ENCODE measurements at regions not wholly inside any gene's neighbourhood (a gene's known extent, or its start where the extent isn't known, plus 50 kb on each side); places are given as distances from the start of the nearest gene placed in this dataset.

GRCh38 chr2:238703053-238703415 lies 144.9 kb upstream of the TWIST2 start:
- no peak for DNase-seq

- DNase-seq, result no peak
Measured at GRCh38 chr2:238703436-238703835, 144.4 kb upstream of the TWIST2 start.

GRCh38 chr2:238704471-238705225 lies 143.2 kb upstream of the TWIST2 start:
- no peak for DNase-seq

GRCh38 chr2:238706163-238706562 lies 141.7 kb upstream of the TWIST2 start:
- no peak for DNase-seq

- no peak for DNase-seq
Measured at GRCh38 chr2:238706673-238707072, 141.2 kb upstream of the TWIST2 start.

- DNase-seq, result no peak
Measured at GRCh38 chr2:238709325-238710025, 138.4 kb upstream of the TWIST2 start.

- DNase-seq, result no peak
Measured at GRCh38 chr2:238710032-238710735, 137.7 kb upstream of the TWIST2 start.

GRCh38 chr2:238710787-238711186 lies 137.1 kb upstream of the TWIST2 start:
- DNase-seq, result no peak

- DNase-seq, result no peak
Measured at GRCh38 chr2:238711346-238711745, 136.5 kb upstream of the TWIST2 start.

- no peak for DNase-seq
Measured at GRCh38 chr2:238712011-238712410, 135.9 kb upstream of the TWIST2 start.

GRCh38 chr2:238713198-238713826 lies 134.6 kb upstream of the TWIST2 start:
- DNase-seq, result no peak

- no peak for DNase-seq
Measured at GRCh38 chr2:238714038-238714528, 133.8 kb upstream of the TWIST2 start.

GRCh38 chr2:238716171-238716570 lies 131.7 kb upstream of the TWIST2 start:
- no peak for DNase-seq

- no peak for DNase-seq
Measured at GRCh38 chr2:238716585-238716984, 131.3 kb upstream of the TWIST2 start.

- DNase-seq, result no peak
Measured at GRCh38 chr2:238717084-238717483, 130.8 kb upstream of the TWIST2 start.

GRCh38 chr2:238719641-238720040 lies 128.2 kb upstream of the TWIST2 start:
- no peak for DNase-seq

- peak; percentile 43 for DNase-seq
Measured at GRCh38 chr2:238720232-238720672, 127.6 kb upstream of the TWIST2 start.

- DNase-seq, result no peak
Measured at GRCh38 chr2:238722181-238722580, 125.7 kb upstream of the TWIST2 start.

- no peak for DNase-seq
Measured at GRCh38 chr2:238722883-238723282, 125.0 kb upstream of the TWIST2 start.

GRCh38 chr2:238723740-238724320 lies 124.1 kb upstream of the TWIST2 start:
- peak; percentile 22 for DNase-seq

- no peak for DNase-seq
Measured at GRCh38 chr2:238724728-238725127, 123.2 kb upstream of the TWIST2 start.

- no peak for DNase-seq
Measured at GRCh38 chr2:238725298-238725697, 122.6 kb upstream of the TWIST2 start.

All from fibroblast of skin of scalp (primary cell).